CD14-positive monocyte (primary cell): ENCODE measurements at regions not wholly inside any gene's neighbourhood (a gene's known extent, or its start where the extent isn't known, plus 50 kb on each side); places are given as distances from the start of the nearest gene placed in this dataset.
"Not testable (repeated sequence)": the region's sequence is repeated elsewhere in the genome, so short reads cannot be mapped to it uniquely, and the experiment has no call there.

Experiments used
- DNase-seq, 3 donors: peaks; one replicate each; pipeline ENCODE4 v3.0.0-alpha.2; 2011 to 2022
- H2AFZ ChIP-seq: 2 replicates; pipeline ENCODE4 v1.6.0; 2012; ENCODE audit warnings: mild to moderate bottlenecking, low read depth, low read length, inconsistent platforms; ENCODE audit not compliant: insufficient read depth, poor library complexity, severe bottlenecking
- H3K27ac ChIP-seq, 2 donors: 1 replicate in 1 of 2; 2 replicates in 1 of 2; pipeline ENCODE4 v1.5.1; 2012 to 2013; ENCODE audit warnings: low read length in 2 of 2, control low read depth in 1 of 2, inconsistent platforms in 1 of 2, low read depth in 1 of 2, mild to moderate bottlenecking in 1 of 2
- H3K27me3 ChIP-seq, 2 donors: one replicate each; pipeline versions ENCODE4 v1.6.0 to v1.6.1; 2011 to 2013; ENCODE audit warnings: low read length in 2 of 2; ENCODE audit not compliant: control insufficient read depth in 2 of 2, insufficient read depth in 2 of 2
- H3K36me3 ChIP-seq, 2 donors: replicated peaks in 1 of 2; 1 replicate in 1 of 2; 2 replicates in 1 of 2; pipeline versions ENCODE4 v1.5.1 to v1.6.1; 2012 to 2013; ENCODE audit warnings: low read length in 2 of 2, control low read depth in 1 of 2, inconsistent platforms in 1 of 2, mild to moderate bottlenecking in 1 of 2; ENCODE audit not compliant: insufficient read depth in 2 of 2, control insufficient read depth in 1 of 2
- H3K4me1 ChIP-seq, 2 donors: 1 replicate in 1 of 2; 2 replicates in 1 of 2; pipeline versions ENCODE4 v1.5.1 to v1.6.1; 2012 to 2013; ENCODE audit warnings: low read length in 2 of 2, control low read depth in 1 of 2, inconsistent platforms in 1 of 2, mild to moderate bottlenecking in 1 of 2, moderate library complexity in 1 of 2; ENCODE audit not compliant: insufficient read depth in 2 of 2, control insufficient read depth in 1 of 2
- H3K4me2 ChIP-seq: replicated peaks from 2 replicates; pipeline ENCODE3; 2012; ENCODE audit warnings: low read length, moderate library complexity, mild to moderate bottlenecking; ENCODE audit not compliant: poor library complexity, severe bottlenecking; ENCODE audit errors: extremely low read depth
- H3K4me3 ChIP-seq, 3 experiments: fragments of 200-600 bp in 1 of 3; sonication (generic) in 1 of 3; replicated peaks in 1 of 3; 1 replicate in 2 of 3; 2 replicates in 1 of 3; pipeline ENCODE4 v1.5.1; 2011 to 2013; ENCODE audit warnings: low read length in 3 of 3, mild to moderate bottlenecking in 3 of 3, control low read depth in 2 of 3, low read depth in 2 of 3, inconsistent platforms in 1 of 3, moderate library complexity in 1 of 3
- H3K79me2 ChIP-seq: 2 replicates; pipeline ENCODE4 v1.6.0; 2012; ENCODE audit warnings: mild to moderate bottlenecking, control low read depth, inconsistent platforms, low read length, moderate library complexity; ENCODE audit not compliant: insufficient read depth
- H3K9ac ChIP-seq: 2 replicates; pipeline ENCODE4 v1.6.0; 2017; ENCODE audit warnings: low read length, mild to moderate bottlenecking; ENCODE audit not compliant: insufficient read depth, poor library complexity, severe bottlenecking
- H3K9me3 ChIP-seq, 2 donors: replicated peaks in 1 of 2; 1 replicate in 1 of 2; 2 replicates in 1 of 2; pipeline versions ENCODE4 v1.5.1 to v1.6.1; 2012 to 2013; ENCODE audit warnings: low read length in 2 of 2, control low read depth in 1 of 2; ENCODE audit not compliant: control insufficient read depth in 1 of 2, insufficient read depth in 1 of 2
- H4K20me1 ChIP-seq: 2 replicates; pipeline ENCODE4 v1.6.0; 2012; ENCODE audit warnings: mild to moderate bottlenecking, low read length, control low read depth, moderate library complexity; ENCODE audit not compliant: insufficient read depth
- H3K27ac Mint-ChIP-seq, 7 donors: one replicate each; pipeline ENCODE4 v1.8.0; 2020; ENCODE audit warnings: mild to moderate bottlenecking in 7 of 7, mixed read lengths in 7 of 7, moderate library complexity in 6 of 7, inconsistent platforms in 2 of 7
- H3K27me3 Mint-ChIP-seq, 3 donors: one replicate each; pipeline ENCODE4 v1.8.0; 2021 to 2022; ENCODE audit warnings: low read depth in 3 of 3, mild to moderate bottlenecking in 3 of 3, mixed read lengths in 3 of 3, moderate library complexity in 3 of 3, inconsistent platforms in 1 of 3
- H3K36me3 Mint-ChIP-seq, 2 donors: one replicate each; pipeline ENCODE4 v1.8.0; 2020; ENCODE audit warnings: mixed read lengths in 2 of 2, inconsistent platforms in 1 of 2, mild to moderate bottlenecking in 1 of 2
- H3K4me1 Mint-ChIP-seq: one replicate; pipeline ENCODE4 v1.8.0; 2020; ENCODE audit warnings: mild to moderate bottlenecking, mixed read lengths
- H3K4me3 Mint-ChIP-seq, 2 donors: one replicate each; pipeline ENCODE4 v1.8.0; 2020; ENCODE audit warnings: mild to moderate bottlenecking in 2 of 2, mixed read lengths in 2 of 2, moderate library complexity in 1 of 2
- H3K9me3 Mint-ChIP-seq, 7 donors: one replicate each; pipeline ENCODE4 v1.8.0; 2020 to 2022; ENCODE audit warnings: mixed read lengths in 7 of 7, mild to moderate bottlenecking in 6 of 7, moderate library complexity in 6 of 7, inconsistent platforms in 2 of 7
- WGBS: methylation state at CpG from one replicate; pipeline ENCODE4 v1.1.5; 2013; ENCODE audit warnings: missing lambda C conversion rate; ENCODE audit not compliant: insufficient coverage; 5-methylcytosine and 5-hydroxymethylcytosine counted together
- intact Hi-C, 2 donors: fragments of 100-400 bp; cut with micrococcal nuclease; formaldehyde crosslinking; loops; one replicate each; pipeline versions ENCODE4 v1.15.0 to v1.15.1; 2023
- TF ChIP-seq, protein P1 (sequence below): fragments of 200-600 bp; IDR thresholded peaks from one replicate; pipeline ENCODE4 v1.8.0; 2022; ENCODE audit warnings: antibody characterized with exemption, mild to moderate bottlenecking

DNA sequence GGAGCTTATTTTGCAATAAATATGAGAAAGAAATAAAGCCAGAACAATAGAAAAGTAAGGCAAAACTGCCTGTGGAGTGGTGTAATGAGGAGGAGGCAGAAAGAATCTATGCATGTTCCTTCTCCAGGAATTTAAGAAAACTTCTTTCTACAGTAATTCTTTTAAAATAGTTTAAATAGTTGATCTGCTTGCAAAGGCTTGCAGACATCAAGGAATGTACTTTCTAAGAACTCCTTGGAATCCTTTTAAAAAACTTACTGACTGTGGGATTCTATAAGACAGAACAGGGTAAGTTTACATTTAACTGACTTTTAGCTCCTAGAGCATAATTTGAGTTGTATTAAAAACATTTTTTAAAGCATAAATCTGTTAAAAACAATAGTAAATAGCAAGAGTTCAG, 63.2 kb upstream of the ALB start:
- no peaks in the 10 kb centered on the region for H3K9me3 ChIP-seq
- H3K4me3 Mint-ChIP-seq, result no peak overlapping the region
- intact Hi-C loops, result no loop called here

DNA sequence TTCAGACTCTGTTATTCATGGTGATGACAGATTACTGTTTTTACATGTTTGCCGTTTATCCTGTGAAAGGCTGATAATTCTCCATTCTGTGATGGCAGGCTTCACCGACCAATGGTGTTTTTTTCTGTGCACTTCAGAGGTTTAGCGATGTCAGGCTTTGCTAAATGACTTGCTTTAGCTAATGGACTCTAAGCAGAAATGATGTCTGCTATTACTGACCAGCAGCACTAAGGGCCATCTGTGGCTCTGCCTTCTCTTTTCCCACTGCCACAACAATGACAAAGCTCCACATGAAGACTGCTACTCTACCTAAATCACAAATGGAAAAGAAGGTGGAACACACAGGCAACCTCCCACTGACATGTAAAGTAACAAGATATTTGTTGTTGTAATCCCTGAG, 68.4 kb upstream of the ALB start:
- H3K4me3 ChIP-seq, result no peak overlapping the region
- Mint-ChIP-seq H3K27me3 (no peaks in the 10 kb centered on the region), H3K36me3 (no peaks in the 10 kb centered on the region), H3K9me3 (no peaks in the 10 kb centered on the region), H3K4me3 (no peak overlapping the region), H3K4me1 (no peaks in the 10 kb centered on the region), H3K27ac (no peak overlapping the region)
- no peaks in the 10 kb centered on the region for H3K9me3 ChIP-seq
- H3K36me3 ChIP-seq, result no peaks in the 10 kb centered on the region
- no peaks in the 10 kb centered on the region for H3K4me1 ChIP-seq
- H3K27me3 ChIP-seq, result no peaks in the 10 kb centered on the region
- DNase-seq, result no peak
- H4K20me1 ChIP-seq, result no peaks in the 10 kb centered on the region
- no peak overlapping the region for H3K27ac ChIP-seq
- H3K4me2 ChIP-seq, result no peak overlapping the region
- H3K9ac ChIP-seq, result no peak overlapping the region
- H2AFZ ChIP-seq, result no peak overlapping the region
- WGBS, result 95% methylated on average over 2 of the region's 3 CpGs
- TF ChIP-seq, protein P1, sequence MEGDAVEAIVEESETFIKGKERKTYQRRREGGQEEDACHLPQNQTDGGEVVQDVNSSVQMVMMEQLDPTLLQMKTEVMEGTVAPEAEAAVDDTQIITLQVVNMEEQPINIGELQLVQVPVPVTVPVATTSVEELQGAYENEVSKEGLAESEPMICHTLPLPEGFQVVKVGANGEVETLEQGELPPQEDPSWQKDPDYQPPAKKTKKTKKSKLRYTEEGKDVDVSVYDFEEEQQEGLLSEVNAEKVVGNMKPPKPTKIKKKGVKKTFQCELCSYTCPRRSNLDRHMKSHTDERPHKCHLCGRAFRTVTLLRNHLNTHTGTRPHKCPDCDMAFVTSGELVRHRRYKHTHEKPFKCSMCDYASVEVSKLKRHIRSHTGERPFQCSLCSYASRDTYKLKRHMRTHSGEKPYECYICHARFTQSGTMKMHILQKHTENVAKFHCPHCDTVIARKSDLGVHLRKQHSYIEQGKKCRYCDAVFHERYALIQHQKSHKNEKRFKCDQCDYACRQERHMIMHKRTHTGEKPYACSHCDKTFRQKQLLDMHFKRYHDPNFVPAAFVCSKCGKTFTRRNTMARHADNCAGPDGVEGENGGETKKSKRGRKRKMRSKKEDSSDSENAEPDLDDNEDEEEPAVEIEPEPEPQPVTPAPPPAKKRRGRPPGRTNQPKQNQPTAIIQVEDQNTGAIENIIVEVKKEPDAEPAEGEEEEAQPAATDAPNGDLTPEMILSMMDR, result no peak
- no peaks in the 10 kb centered on the region for H3K79me2 ChIP-seq
- intact Hi-C loops, result no loop called here

More for the DNA sequence above, 63.2 kb upstream of the ALB start:
- H3K79me2 ChIP-seq, result no peaks in the 10 kb centered on the region
- H4K20me1 ChIP-seq, result no peaks in the 10 kb centered on the region
- no peaks in the 10 kb centered on the region for H3K9me3 Mint-ChIP-seq
- no peak overlapping the region for H3K27ac Mint-ChIP-seq
- H3K4me2 ChIP-seq, result no peak overlapping the region
- TF ChIP-seq, protein P1, result no peak
- DNase-seq, result no peak
- H3K4me1 ChIP-seq, result no peaks in the 10 kb centered on the region
- H3K36me3 ChIP-seq, result no peaks in the 10 kb centered on the region
- H3K36me3 Mint-ChIP-seq, result no peaks in the 10 kb centered on the region
- H3K27me3 Mint-ChIP-seq, result peaks cover 0 to 2% (median 0%) of the 10 kb centered on the region in 3 donors
- H2AFZ ChIP-seq, result no peak overlapping the region
- H3K27ac ChIP-seq, result no peak overlapping the region
- H3K4me1 Mint-ChIP-seq, result no peaks in the 10 kb centered on the region
- no peak overlapping the region for H3K4me3 ChIP-seq
- H3K9ac ChIP-seq, result no peak overlapping the region
- H3K27me3 ChIP-seq, result no peaks in the 10 kb centered on the region

DNA sequence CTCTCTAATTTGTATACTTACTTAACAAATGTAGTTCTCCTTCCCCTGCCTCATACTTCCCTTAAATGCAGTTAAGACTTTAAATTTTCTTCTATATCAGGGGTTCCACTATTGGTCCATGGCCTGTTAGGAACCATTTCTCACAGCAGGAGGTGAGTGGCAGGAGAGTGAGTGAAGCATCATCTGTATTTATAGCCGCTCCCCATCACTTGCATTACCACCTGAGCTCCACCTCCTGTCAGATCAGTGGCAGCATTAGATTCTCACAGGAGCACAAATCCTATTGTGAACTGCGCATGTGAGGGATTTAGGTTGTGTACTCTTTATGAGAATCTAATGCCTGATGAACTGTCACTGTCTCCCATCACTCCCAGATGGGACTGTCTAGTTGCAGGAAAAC, 72.1 kb upstream of the ALB start:
- H3K9ac ChIP-seq, H3K27me3 ChIP-seq, H3K4me1 ChIP-seq, H2AFZ ChIP-seq, H3K9me3 Mint-ChIP-seq, DNase-seq, H4K20me1 ChIP-seq, H3K9me3 ChIP-seq, H3K27ac ChIP-seq, H3K4me3 ChIP-seq, H3K79me2 ChIP-seq, H3K4me1 Mint-ChIP-seq, H3K36me3 ChIP-seq, H3K4me2 ChIP-seq, H3K27ac Mint-ChIP-seq, H3K27me3 Mint-ChIP-seq, H3K36me3 Mint-ChIP-seq, H3K4me3 Mint-ChIP-seq, intact Hi-C loops: not testable (repeated sequence)
- WGBS, result no CpG with 5 or more reads among the region's 2 CpGs
